OCI-LY7 (cell line): ENCODE measurements at regions not wholly inside any gene's neighbourhood (a gene's known extent, or its start where the extent isn't known, plus 50 kb on each side); places are given as distances from the start of the nearest gene placed in this dataset.

Experiments used
- BruUV-seq: library from RNA; stranded (reverse); fragments of 400-500 nt; replicated peaks from 2 replicates; lab custom pipeline; 2021; lab: Mats Ljungman, UMichigan
- CTCF ChIA-PET: fragments of 300-600 bp; sonication (Branson Sonifier 250); formaldehyde crosslinking; loops from one replicate; lab custom pipeline; 2022; ENCODE audit warnings: antibody characterized with exemption; ENCODE audit not compliant: unreplicated experiment; lab: Charles Lee
- POLR2A ChIA-PET: fragments of 300-600 bp; sonication (Branson Sonifier 250); formaldehyde crosslinking; loops from one replicate; lab custom pipeline; 2022; ENCODE audit warnings: antibody characterized with exemption; lab: Charles Lee
- DNase-seq: peaks from one replicate; pipeline ENCODE4 v3.0.0-alpha.2; 2015; ENCODE audit warnings: low spot score
- H2AFZ ChIP-seq: fragments of 200-600 bp; sonication (generic), shearing (Covaris generic); 2 replicates; pipeline ENCODE4 v1.6.1; 2014; ENCODE audit warnings: mild to moderate bottlenecking, antibody characterized with exemption, low read length, moderate library complexity
- H3K27ac ChIP-seq: fragments of 200-600 bp; sonication (generic); 2 replicates; pipeline ENCODE4 v1.5.1; 2014; ENCODE audit warnings: mixed run types, low read depth, mild to moderate bottlenecking, moderate library complexity, low read length, inconsistent platforms; ENCODE audit not compliant: poor library complexity, severe bottlenecking
- H3K36me3 ChIP-seq: fragments of 200-600 bp; sonication (generic); 2 replicates; pipeline ENCODE4 v1.6.1; 2014; ENCODE audit warnings: mild to moderate bottlenecking, antibody characterized with exemption, low read length, moderate library complexity, mixed read lengths; ENCODE audit not compliant: insufficient read depth
- H3K4me1 ChIP-seq: fragments of 200-600 bp; sonication (generic); 2 replicates; pipeline ENCODE4 v1.5.1; 2014; ENCODE audit warnings: mild to moderate bottlenecking, low read length; ENCODE audit not compliant: insufficient read depth, poor library complexity, severe bottlenecking
- H3K4me2 ChIP-seq: fragments of 200-600 bp; sonication (generic); 2 replicates; pipeline ENCODE4 v1.6.1; 2014; ENCODE audit warnings: mild to moderate bottlenecking, low read length
- H3K4me3 ChIP-seq: fragments of 200-600 bp; sonication (generic); 2 replicates; pipeline ENCODE4 v1.5.1; 2014; ENCODE audit warnings: mild to moderate bottlenecking, low read depth, low read length; ENCODE audit not compliant: poor library complexity, severe bottlenecking
- H3K79me2 ChIP-seq: fragments of 200-600 bp; sonication (generic); 2 replicates; pipeline ENCODE4 v1.6.1; 2016; ENCODE audit warnings: low read depth, mild to moderate bottlenecking, low read length, moderate library complexity, mixed read lengths; ENCODE audit not compliant: insufficient read depth
- H3K9me2 ChIP-seq: fragments of 200-600 bp; sonication (generic); 2 replicates; pipeline ENCODE4 v1.6.1; 2016; ENCODE audit warnings: mild to moderate bottlenecking, low read length, mixed read lengths; ENCODE audit not compliant: insufficient read depth
- H3K9me3 ChIP-seq: fragments of 200-600 bp; sonication (generic); 2 replicates; pipeline ENCODE4 v1.6.1; 2014; ENCODE audit warnings: mild to moderate bottlenecking, mixed run types, low read length, mixed read lengths
- H4K20me1 ChIP-seq: fragments of 200-600 bp; sonication (generic); 2 replicates; pipeline ENCODE4 v1.6.1; 2014; ENCODE audit warnings: mild to moderate bottlenecking, antibody characterized with exemption, low read length, moderate library complexity, mixed read lengths; ENCODE audit not compliant: insufficient read depth
- EZH2phosphoT487 ChIP-seq: fragments of 200-600 bp; sonication (generic); IDR thresholded peaks from 2 replicates; pipeline ENCODE4 v1.6.1; 2018; ENCODE audit warnings: low read depth, borderline replicate concordance, mild to moderate bottlenecking, mixed run types, antibody characterized with exemption, low read length, moderate library complexity, mixed read lengths
- intact Hi-C: fragments of 100-400 bp; cut with micrococcal nuclease; formaldehyde crosslinking; loops from one replicate; pipeline ENCODE4 v1.10.0; 2022; ENCODE audit not compliant: unreplicated experiment
- TF ChIP-seq, protein P1 (sequence below): fragments of 200-600 bp; sonication (generic); conservative IDR thresholded peaks from 2 replicates; pipeline ENCODE4 v1.5.1; 2014; ENCODE audit warnings: mild to moderate bottlenecking, antibody characterized with exemption, low read length, moderate library complexity, mixed read lengths

DNA sequence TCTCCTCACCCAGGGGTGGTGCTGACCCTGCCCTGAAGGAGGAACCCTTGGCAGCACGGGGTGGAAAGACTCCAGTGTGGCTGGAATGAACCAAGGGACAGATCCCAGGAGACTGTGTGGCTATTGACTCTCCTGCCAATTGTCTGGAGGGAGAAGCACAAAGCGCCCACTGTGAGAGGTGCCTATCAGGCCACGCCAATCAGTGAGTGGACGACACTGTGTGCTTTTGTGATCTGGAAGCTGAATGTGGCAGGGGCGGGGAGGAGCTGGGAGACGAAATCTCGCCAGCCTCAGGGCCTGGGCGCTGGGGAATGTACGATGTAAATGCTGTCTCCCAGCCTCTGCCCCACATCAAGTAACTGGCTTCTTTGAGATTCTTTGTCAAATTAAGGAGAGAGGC lies 167.1 kb downstream of the ZBTB18 start:
- Histone ChIP-seq H3K9me2 (no peaks in the 10 kb centered on the region), H3K9me3 (no peaks in the 10 kb centered on the region), H2AFZ (no peak overlapping the region), H3K4me3 (no peak overlapping the region), H3K4me2 (no peak overlapping the region), H3K36me3 (no peaks in the 10 kb centered on the region), H4K20me1 (no peaks in the 10 kb centered on the region), H3K27ac (no peak overlapping the region), H3K4me1 (no peaks in the 10 kb centered on the region), H3K79me2 (no peaks in the 10 kb centered on the region)
- no peak for DNase-seq
- TF ChIP-seq, protein P1, sequence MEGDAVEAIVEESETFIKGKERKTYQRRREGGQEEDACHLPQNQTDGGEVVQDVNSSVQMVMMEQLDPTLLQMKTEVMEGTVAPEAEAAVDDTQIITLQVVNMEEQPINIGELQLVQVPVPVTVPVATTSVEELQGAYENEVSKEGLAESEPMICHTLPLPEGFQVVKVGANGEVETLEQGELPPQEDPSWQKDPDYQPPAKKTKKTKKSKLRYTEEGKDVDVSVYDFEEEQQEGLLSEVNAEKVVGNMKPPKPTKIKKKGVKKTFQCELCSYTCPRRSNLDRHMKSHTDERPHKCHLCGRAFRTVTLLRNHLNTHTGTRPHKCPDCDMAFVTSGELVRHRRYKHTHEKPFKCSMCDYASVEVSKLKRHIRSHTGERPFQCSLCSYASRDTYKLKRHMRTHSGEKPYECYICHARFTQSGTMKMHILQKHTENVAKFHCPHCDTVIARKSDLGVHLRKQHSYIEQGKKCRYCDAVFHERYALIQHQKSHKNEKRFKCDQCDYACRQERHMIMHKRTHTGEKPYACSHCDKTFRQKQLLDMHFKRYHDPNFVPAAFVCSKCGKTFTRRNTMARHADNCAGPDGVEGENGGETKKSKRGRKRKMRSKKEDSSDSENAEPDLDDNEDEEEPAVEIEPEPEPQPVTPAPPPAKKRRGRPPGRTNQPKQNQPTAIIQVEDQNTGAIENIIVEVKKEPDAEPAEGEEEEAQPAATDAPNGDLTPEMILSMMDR, result no peak
- no peak for TF ChIP-seq EZH2phosphoT487
- intact Hi-C loops, result no loop called here
- POLR2A ChIA-PET, result interaction anchor here (0.7 to 1.0 kb wide), 3 partner anchors 9 to 38 kb away, joined by 3 to 4 read pairs (median 4); no protein-coding TSS in a partner anchor
- CTCF ChIA-PET, result no interaction called here
- BruUV-seq, result no TSS peak

DNA sequence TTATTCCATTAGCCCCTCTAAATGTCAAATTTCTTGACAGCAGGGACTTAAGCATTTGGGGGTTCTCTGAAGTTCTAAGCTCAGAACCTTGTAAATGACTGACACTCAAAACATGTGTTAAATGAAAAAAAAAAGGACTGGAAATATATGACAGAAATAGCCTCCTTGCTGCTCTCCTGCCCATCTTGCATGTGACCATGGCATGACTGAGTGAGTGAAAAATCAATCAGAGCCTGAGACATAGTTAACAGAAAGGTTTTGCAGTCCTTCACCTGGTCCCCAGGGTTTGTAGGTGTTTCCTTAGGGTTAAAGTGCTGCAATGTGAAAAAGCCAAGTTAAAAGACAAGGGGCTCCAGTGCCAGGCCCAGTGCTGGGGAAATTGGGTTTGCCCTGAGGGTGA lies 168.1 kb downstream of the ZBTB18 start:
- no peak for TF ChIP-seq EZH2phosphoT487
- TF ChIP-seq, protein P1, result no peak
- intact Hi-C loops, result no loop called here
- ChIA-PET CTCF (no interaction called here), POLR2A (interaction anchor here (0.7 to 1.0 kb wide), 3 partner anchors 10 to 39 kb away, joined by 3 to 4 read pairs (median 4); no protein-coding TSS in a partner anchor)
- H3K4me3 ChIP-seq, result no peak overlapping the region
- H3K9me3 ChIP-seq, result no peaks in the 10 kb centered on the region
- no peaks in the 10 kb centered on the region for H4K20me1 ChIP-seq
- H3K9me2 ChIP-seq, result no peaks in the 10 kb centered on the region
- BruUV-seq, result no TSS peak
- no peak for DNase-seq
- H3K4me1 ChIP-seq, result no peaks in the 10 kb centered on the region
- H3K4me2 ChIP-seq, result no peak overlapping the region
- no peak overlapping the region for H3K27ac ChIP-seq
- H2AFZ ChIP-seq, result no peak overlapping the region
- H3K36me3 ChIP-seq, result no peaks in the 10 kb centered on the region
- no peaks in the 10 kb centered on the region for H3K79me2 ChIP-seq

DNA sequence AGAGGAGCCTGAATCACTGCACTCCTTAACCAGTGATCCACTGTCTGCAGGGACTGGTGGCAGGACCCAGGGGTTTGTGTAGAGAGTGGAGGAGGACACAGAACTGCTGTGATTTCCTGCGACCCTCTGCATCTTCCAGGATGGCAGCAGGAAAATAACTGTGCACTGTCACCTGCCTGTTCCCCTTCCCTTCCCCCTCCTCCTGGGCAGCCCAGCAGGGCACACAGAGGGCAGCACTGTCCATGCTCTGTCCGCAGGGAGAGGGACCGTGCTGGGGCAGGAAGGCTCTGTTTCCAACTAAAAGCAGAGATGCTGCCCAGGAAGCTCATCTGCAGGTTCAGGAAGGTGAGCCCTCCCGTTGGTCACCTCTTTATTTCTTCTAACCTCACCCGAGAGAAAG lies 168.7 kb downstream of the ZBTB18 start:
- no peaks in the 10 kb centered on the region for H3K79me2 ChIP-seq
- H3K9me3 ChIP-seq, result no peaks in the 10 kb centered on the region
- H2AFZ ChIP-seq, result no peak overlapping the region
- no TSS peak for BruUV-seq
- TF ChIP-seq EZH2phosphoT487, result no peak
- TF ChIP-seq, protein P1, result no peak
- H3K36me3 ChIP-seq, result no peaks in the 10 kb centered on the region
- H3K27ac ChIP-seq, result no peak overlapping the region
- H3K4me2 ChIP-seq, result no peak overlapping the region
- DNase-seq, result no peak
- H3K4me1 ChIP-seq, result no peaks in the 10 kb centered on the region
- H3K4me3 ChIP-seq, result no peak overlapping the region
- POLR2A ChIA-PET, result no interaction called here
- no peaks in the 10 kb centered on the region for H4K20me1 ChIP-seq
- no peaks in the 10 kb centered on the region for H3K9me2 ChIP-seq
- CTCF ChIA-PET, result no interaction called here
- intact Hi-C loops, result no loop called here
